GM12875 (cell line): ENCODE measurements at regions not wholly inside any gene's neighbourhood (a gene's known extent, or its start where the extent isn't known, plus 50 kb on each side); places are given as distances from the start of the nearest gene placed in this dataset.
"Not testable (repeated sequence)": the region's sequence is repeated elsewhere in the genome, so short reads cannot be mapped to it uniquely, and the experiment has no call there.

ENCODE experiments used
- H3K4me3 ChIP-seq: one replicate; pipeline ENCODE4 v1.5.1; 2011; ENCODE audit warnings: low read depth, low read length, control low read depth
- CTCF ChIP-seq: IDR thresholded peaks from 2 replicates; pipeline ENCODE4 v1.5.1; 2011; ENCODE audit warnings: low read depth, mild to moderate bottlenecking, control low read depth, inconsistent platforms, low read length, moderate library complexity, borderline replicate concordance; ENCODE audit not compliant: insufficient read depth

GRCh38 chr3:90076136-90076535 lies 968.7 kb downstream of the EPHA3 start:
- no peak overlapping the region for H3K4me3 ChIP-seq
- no peak for TF ChIP-seq CTCF

GRCh38 chr3:90080988-90081387 lies 973.6 kb downstream of the EPHA3 start:
- H3K4me3 ChIP-seq = no peak overlapping the region
- no peak for TF ChIP-seq CTCF

GRCh38 chr3:90086297-90086696 lies 978.9 kb downstream of the EPHA3 start:
- not testable (repeated sequence) for H3K4me3 ChIP-seq

GRCh38 chr3:90087703-90088102 lies 980.3 kb downstream of the EPHA3 start:
- H3K4me3 ChIP-seq = no peak overlapping the region
- TF ChIP-seq CTCF = no peak

- no peak overlapping the region for H3K4me3 ChIP-seq
- peak; percentile 35; the same call in 1 of the 2 replicates for TF ChIP-seq CTCF
Observed at GRCh38 chr3:90091549-90091948, 984.1 kb downstream of the EPHA3 start.

GRCh38 chr3:90092994-90093393 lies 985.6 kb downstream of the EPHA3 start:
- H3K4me3 ChIP-seq = no peak overlapping the region
- TF ChIP-seq CTCF = no peak

GRCh38 chr3:90095811-90096210 lies 988.4 kb downstream of the EPHA3 start:
- H3K4me3 ChIP-seq = no peak overlapping the region
- TF ChIP-seq CTCF = no peak

GRCh38 chr3:90099493-90099892 lies 992.1 kb downstream of the EPHA3 start:
- TF ChIP-seq CTCF = no peak
- H3K4me3 ChIP-seq = no peak overlapping the region
